SU-DHL-6 (cell line): ENCODE measurements at regions not wholly inside any gene's neighbourhood (a gene's known extent, or its start where the extent isn't known, plus 50 kb on each side); places are given as distances from the start of the nearest gene placed in this dataset.

Source experiments
- CTCF ChIP-seq: fragments of 200-600 bp; sonication (generic); IDR thresholded peaks from one replicate; pipeline ENCODE4 v1.5.1; 2017; ENCODE audit warnings: antibody characterized with exemption, mild to moderate bottlenecking, low read length, moderate library complexity; ENCODE audit not compliant: insufficient read depth, poor library complexity, severe bottlenecking
- EZH2phosphoT487 ChIP-seq: fragments of 200-600 bp; sonication (generic), shearing (Covaris generic); conservative IDR thresholded peaks from 2 replicates; pipeline ENCODE4 v1.6.1; 2018; ENCODE audit warnings: mild to moderate bottlenecking, antibody characterized with exemption, low read length, moderate library complexity, mixed read lengths

DNA sequence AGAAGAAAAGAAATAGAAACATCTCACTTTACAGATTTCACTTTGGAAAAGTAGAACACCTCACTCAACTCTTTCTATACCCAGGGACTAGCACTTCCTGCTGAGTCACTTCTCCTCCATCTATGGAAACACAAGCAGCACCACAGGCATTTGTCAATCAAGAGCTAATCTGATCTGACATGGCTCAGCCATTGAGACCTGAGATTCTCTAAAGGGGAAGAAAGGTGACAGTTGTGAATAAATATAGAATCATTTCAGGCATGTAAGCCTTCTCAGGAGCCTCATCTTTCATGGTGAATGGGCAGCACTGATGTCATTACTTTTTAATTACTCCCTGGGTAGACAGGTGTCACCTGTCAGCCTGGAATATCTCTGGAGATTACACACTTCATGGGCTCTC is 559.8 kb downstream of the HINT1 start:
- TF ChIP-seq CTCF (no peak), EZH2phosphoT487 (no peak)
